ENCODE measurements at regions not wholly inside any gene's neighbourhood (a gene's known extent, or its start where the extent isn't known, plus 50 kb on each side); places are given as distances from the start of the nearest gene placed in this dataset.

DNA sequence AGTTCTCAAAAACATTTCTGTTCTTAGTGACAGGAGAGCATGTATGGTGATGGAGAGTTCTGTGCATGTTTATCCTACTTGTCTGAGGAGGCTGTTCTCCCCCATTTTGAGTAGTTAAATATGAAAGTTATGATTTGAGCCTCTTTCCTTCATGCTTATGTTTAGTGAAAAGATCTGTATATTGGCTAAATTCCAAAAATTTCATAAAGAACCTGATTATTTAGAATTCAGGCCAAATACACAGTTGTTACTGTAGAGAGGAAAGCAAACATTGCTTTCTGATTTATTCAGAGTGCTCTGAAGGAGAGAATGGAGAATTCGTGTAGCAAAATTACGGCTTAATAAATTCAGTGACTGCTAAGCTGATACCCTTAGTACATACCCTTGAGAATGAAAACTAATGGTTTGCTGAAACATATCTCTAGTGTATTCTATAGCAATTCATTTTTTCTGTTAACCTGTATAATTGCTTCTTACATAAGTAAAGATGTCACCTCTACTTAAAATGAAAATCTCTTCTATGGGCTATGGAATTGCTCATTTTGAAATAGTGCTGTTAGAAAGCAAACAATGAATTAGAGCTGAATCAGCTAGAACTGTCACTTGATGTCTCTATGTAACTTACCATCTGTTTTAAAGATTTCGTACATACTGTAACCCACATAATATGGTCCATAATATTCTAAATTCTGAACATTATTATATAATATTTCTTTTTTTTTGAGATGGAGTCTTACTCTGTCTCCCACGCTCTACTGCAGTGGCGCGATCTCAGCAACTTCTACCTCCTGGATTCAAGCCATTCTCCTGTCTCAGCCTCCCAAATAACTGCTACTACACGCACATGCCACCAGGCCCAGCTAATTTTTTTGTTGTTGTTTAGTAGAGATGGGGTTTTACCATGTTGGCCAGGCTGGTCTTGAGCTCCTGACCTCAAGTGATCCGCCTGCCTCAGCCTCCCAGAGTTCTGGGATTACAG is 417.0 kb upstream of the RGS6 start:
- Histone ChIP-seq H3K9me3 (no peaks in the 10 kb centered on the region), H3K4me1 (no peaks in the 10 kb centered on the region), H3K27ac (no peak overlapping the region), H3K4me3 (no peak overlapping the region), H3K27me3 (no peaks in the 10 kb centered on the region), H3K36me3 (peaks cover 11% of the 10 kb centered on the region)
- TF ChIP-seq, protein P1, sequence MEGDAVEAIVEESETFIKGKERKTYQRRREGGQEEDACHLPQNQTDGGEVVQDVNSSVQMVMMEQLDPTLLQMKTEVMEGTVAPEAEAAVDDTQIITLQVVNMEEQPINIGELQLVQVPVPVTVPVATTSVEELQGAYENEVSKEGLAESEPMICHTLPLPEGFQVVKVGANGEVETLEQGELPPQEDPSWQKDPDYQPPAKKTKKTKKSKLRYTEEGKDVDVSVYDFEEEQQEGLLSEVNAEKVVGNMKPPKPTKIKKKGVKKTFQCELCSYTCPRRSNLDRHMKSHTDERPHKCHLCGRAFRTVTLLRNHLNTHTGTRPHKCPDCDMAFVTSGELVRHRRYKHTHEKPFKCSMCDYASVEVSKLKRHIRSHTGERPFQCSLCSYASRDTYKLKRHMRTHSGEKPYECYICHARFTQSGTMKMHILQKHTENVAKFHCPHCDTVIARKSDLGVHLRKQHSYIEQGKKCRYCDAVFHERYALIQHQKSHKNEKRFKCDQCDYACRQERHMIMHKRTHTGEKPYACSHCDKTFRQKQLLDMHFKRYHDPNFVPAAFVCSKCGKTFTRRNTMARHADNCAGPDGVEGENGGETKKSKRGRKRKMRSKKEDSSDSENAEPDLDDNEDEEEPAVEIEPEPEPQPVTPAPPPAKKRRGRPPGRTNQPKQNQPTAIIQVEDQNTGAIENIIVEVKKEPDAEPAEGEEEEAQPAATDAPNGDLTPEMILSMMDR (IDR thresholded peaks at IDR 0.05) = no peak
- intact Hi-C loops (cut with DNase I) = no loop called here
- DNase-seq (no peak), ATAC-seq (no peak)

DNA sequence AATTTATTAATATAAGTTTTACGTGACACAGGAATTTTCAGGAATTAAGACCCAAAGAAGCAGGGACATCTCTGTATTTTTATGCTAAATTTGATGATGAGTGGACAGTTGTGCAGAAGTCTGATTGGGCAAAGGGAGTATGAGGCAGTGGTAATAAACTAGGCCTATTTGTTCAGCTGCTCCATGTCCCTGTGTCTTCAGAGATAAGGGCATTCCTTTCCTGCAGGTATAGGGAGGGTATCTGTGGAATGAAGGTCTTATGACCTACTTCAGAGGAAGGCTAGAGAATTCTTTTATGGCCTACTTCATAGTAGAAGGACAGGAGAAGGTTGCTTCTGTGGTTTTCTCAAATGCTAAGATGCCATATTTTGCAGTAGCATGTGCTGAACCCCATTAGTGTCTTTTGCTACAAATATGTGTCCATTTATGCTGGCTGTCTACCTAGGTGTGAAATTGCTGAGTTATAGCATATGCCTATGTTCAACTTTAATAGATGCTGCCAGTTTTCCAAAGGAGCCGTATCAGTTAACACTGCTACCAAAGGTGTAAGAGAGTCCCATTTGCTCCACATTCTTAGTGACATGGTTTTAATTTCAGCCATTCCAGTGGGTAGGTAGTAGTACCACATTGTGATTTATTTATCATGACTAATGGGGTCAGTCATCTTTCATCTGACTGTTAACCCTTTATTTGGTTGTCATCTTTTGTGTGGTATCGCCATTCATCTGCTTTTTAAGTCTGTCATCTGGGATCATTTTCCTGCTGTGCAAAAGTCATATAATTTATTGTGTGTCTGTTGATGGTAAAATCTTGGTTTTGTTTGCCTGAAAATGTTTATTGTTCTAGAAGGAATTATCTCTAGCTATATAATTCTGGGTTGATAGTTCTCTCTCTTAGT is 410.7 kb upstream of the RGS6 start:
- no peaks in the 10 kb centered on the region for H3K4me1 ChIP-seq
- H3K27ac ChIP-seq = no peak overlapping the region
- DNase-seq (no peak), ATAC-seq (peak; percentile 70)
- intact Hi-C loops (cut with DNase I) = no loop called here
- H3K4me3 ChIP-seq = no peak overlapping the region
- TF ChIP-seq, protein P1 (IDR thresholded peaks at IDR 0.05) = no peak
- H3K27me3 ChIP-seq = no peaks in the 10 kb centered on the region
- H3K9me3 ChIP-seq = no peaks in the 10 kb centered on the region
- no peaks in the 10 kb centered on the region for H3K36me3 ChIP-seq

DNA sequence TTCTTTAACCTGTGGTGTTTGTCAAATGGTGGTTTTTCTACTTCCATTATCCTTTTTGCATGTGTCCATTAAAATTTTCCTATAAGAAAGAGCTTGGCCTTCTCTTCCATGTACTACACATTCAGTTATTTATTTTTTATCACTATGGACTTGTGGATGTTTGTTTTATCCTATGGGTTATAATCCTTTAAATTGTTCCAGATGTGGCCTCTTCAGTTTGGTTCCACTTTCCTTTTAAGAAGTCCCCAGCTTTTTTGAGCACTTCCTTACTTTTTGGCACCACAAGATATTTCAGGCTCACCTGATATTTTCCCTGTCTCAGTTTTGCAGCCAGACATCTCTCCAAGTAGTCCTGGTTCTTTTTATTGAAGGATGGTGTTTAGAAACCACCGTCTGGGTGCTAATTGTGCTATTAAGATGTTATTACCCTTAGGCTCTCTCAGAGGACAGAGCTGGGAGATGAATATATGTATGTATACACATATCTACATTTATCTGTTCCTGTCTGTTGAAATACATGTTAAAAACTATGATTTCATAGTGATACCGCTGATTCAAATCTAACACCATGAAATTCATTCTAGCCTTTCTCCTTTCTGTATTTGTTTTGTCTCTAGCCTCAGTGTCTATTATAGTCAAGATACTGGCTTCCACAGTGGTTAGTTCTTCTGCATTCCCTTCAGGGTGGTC is 408.5 kb upstream of the RGS6 start:
- H3K27me3 ChIP-seq = no peaks in the 10 kb centered on the region
- H3K9me3 ChIP-seq = no peaks in the 10 kb centered on the region
- H3K36me3 ChIP-seq = no peaks in the 10 kb centered on the region
- ATAC-seq (no peak), DNase-seq (no peak)
- no peaks in the 10 kb centered on the region for H3K4me1 ChIP-seq
- H3K4me3 ChIP-seq = no peak overlapping the region
- intact Hi-C loops (cut with DNase I) = no loop called here
- TF ChIP-seq, protein P1 (IDR thresholded peaks at IDR 0.05) = no peak
- H3K27ac ChIP-seq = no peak overlapping the region

DNA sequence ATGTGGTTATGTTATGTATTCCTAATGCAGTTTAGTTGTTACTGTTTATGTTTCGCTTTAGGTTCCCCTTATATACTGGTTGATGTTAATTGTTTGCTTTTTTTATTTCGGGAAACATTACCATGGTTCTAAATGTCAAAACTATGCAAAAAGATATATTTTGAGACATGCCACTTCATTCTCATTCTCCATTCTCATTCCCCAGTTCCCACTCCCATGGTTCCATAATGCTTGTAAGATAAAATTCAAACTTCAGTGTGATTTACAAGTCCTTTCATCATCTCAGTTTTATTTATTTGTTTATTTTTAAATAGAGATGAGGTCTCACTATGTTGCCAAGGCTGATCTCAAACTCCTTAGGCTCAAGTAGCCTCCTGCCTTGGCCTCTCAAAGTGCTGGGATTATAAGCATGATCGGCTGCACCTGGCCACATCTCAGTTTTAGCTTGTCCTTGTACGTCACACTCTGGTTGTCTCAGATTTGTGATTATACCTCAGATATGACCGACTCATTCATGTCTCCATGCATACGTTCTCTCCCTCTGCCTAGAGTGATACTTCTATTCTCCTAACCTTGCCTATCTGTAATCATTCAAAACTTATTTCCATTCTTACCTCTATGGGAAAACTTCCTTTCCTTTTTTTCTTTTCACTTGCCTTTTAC is 407.8 kb upstream of the RGS6 start:
- H3K36me3 ChIP-seq = no peaks in the 10 kb centered on the region
- intact Hi-C loops (cut with DNase I) = no loop called here
- H3K27ac ChIP-seq = no peak overlapping the region
- ATAC-seq = no peak
- no peaks in the 10 kb centered on the region for H3K27me3 ChIP-seq
- TF ChIP-seq, protein P1 (IDR thresholded peaks at IDR 0.05) = no peak
- no peak overlapping the region for H3K4me3 ChIP-seq
- no peaks in the 10 kb centered on the region for H3K4me1 ChIP-seq
- no peaks in the 10 kb centered on the region for H3K9me3 ChIP-seq
- no peak for DNase-seq

DNA sequence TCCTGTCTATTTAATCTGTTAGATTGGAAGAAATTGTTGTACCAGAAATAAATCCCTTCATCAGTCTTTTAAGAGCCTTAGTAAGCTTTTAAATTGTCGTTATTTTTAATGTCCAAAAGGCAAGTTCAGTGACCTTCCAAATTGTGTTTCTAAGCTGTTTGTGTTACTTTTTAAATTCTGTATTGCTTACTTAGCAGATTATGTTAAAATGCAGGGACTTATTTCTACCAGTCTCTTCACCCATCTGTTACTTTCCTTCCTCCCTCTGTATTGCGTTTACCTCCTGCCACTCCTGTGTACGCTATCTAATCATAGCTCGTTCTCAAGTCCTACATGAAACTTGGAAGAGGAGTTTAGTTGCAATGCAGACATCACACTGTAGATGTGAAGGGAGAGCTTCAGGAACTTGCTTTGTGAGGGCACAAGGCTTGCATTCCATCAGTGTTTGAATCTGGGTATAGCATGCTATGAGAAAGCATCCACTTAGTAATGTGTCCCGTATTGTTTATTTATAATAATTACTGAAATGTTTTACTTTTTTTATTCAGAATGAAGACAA is 406.5 kb upstream of the RGS6 start:
- ATAC-seq (no peak), DNase-seq (no peak)
- Histone ChIP-seq H3K36me3 (no peaks in the 10 kb centered on the region), H3K9me3 (no peaks in the 10 kb centered on the region), H3K4me1 (no peaks in the 10 kb centered on the region), H3K27ac (no peak overlapping the region), H3K27me3 (no peaks in the 10 kb centered on the region), H3K4me3 (no peak overlapping the region)
- intact Hi-C loops (cut with DNase I) = no loop called here
- TF ChIP-seq, protein P1 (IDR thresholded peaks at IDR 0.05) = no peak

Measured in upper lobe of right lung (tissue), 1 donor.